ENCODE measurements at regions not wholly inside any gene's neighbourhood (a gene's known extent, or its start where the extent isn't known, plus 50 kb on each side); places are given as distances from the start of the nearest gene placed in this dataset.

GRCh38 chr4:15245006-15245530, 182.8 kb upstream of the C1QTNF7 start:
- TF ChIP-seq SP1 (IDR thresholded peaks at IDR 0.05; ENCODE audit: low read depth, low read length): no peak
- TF ChIP-seq JUND (IDR thresholded peaks at IDR 0.05; ENCODE audit: low read depth, low read length): no peak
- no peak for TF ChIP-seq CBFB (IDR thresholded peaks at IDR 0.05; ENCODE audit: low read depth)
- no peak for TF ChIP-seq POLR2A (IDR thresholded peaks at IDR 0.05; ENCODE audit: low read depth, low read length)
- no peak for TF ChIP-seq CREB1 (IDR thresholded peaks at IDR 0.05; ENCODE audit: low read depth)
- no peak for TF ChIP-seq ATF3 (IDR thresholded peaks at IDR 0.05; ENCODE audit: borderline replicate concordance, extremely low read depth, low read depth, low read length)
